ENCODE measurements at regions not wholly inside any gene's neighbourhood (a gene's known extent, or its start where the extent isn't known, plus 50 kb on each side); places are given as distances from the start of the nearest gene placed in this dataset.

- no peak for TF ChIP-seq CTCF (IDR thresholded peaks at IDR 0.05)
- TF ChIP-seq POLR2A (IDR thresholded peaks at IDR 0.05), result no peak
These were observed 101.1 kb downstream of the TM2D1 start for GRCh38 chr1:61623852-61624251.

Measured in tibial nerve (tissue), 3 donors.